ENCODE measurements at regions not wholly inside any gene's neighbourhood (a gene's known extent, or its start where the extent isn't known, plus 50 kb on each side); places are given as distances from the start of the nearest gene placed in this dataset.

GRCh38 chr2:66127061-66127460, 307.9 kb upstream of the MEIS1 start:
- TF ChIP-seq CTCF (IDR thresholded peaks at IDR 0.05; ENCODE audit: insufficient read depth, low read depth, low read length), result no peak
- TF ChIP-seq EZH2 (IDR thresholded peaks at IDR 0.05; ENCODE audit: insufficient read depth, low read length), result no peak
